ENCODE measurements at regions not wholly inside any gene's neighbourhood (a gene's known extent, or its start where the extent isn't known, plus 50 kb on each side); places are given as distances from the start of the nearest gene placed in this dataset.

DNA sequence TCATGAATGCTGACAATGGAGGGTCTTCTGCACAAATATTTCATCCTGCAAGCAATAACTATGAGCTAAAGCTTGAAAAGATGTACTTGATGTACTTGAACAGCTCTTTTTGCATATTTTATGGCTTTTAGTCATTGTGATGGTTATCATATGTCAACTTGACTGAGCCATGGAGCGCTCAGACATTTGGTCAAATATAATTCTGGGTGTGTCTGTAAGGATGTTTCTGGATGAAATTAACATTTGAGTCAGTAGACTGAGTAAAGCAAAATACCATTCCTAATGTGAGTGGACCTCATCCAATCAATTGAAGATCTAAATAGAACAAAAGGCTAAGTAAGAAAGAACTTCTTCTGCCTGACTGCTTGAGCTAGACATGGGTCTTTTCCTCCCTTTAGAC, 509.0 kb downstream of the BCL11A start:
- DNase-seq, result no peak

DNA sequence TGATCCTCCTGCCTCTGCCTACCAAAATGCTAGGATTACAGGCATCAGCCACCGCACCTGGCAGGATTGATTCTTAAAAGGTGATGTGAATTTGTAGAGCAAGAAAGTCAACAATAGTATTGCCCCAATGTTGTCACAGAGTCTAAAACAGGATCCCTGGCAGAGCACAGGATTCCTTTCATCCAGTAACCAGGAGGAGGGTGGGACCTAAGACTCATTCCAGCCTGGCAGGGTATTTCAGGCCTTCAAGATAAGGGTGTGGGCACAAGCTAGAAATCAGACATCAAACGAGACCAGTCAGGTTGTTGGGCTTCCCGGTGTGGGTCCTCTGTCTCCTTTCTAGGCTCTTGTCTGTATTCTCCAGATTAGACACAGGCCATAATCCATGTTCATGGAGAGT, 511.4 kb downstream of the BCL11A start:
- DNase-seq, result no peak

DNA sequence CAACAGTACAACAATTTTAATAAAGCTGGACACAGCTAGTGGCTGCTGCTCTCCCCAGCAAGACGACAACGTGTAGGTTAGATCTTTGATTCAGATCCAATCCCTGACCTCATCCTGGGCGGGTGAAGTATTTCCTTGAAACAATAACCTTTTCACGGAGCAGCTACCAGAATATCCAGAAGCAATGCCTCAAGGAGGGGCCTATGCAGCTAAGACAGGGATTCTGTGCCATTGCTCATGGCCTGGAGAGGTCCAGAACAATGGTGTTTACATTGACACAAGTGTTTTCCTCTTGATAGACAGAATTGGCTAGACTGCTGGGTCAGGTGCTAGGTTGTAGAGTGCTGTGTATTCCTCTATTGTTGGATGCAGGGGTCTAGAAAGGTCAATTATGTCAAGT, 520.1 kb downstream of the BCL11A start:
- DNase-seq, result peak; percentile 16

DNA sequence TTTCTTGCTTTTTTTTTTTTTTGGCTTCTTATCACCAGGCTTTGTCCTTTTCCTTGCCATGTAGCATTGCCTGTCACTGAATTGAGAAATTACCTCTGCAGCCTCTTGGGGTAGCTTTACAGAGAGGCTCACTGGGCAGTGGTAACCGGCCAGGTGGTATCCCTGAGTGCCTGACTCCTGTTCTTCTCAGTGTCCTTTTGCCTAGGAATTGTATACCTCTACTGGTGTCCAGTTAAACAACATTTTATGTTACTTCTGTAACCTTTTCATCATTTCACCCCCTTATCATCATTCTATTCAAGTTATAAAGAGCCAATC, 523.9 kb downstream of the BCL11A start:
- no peak for DNase-seq

DNA sequence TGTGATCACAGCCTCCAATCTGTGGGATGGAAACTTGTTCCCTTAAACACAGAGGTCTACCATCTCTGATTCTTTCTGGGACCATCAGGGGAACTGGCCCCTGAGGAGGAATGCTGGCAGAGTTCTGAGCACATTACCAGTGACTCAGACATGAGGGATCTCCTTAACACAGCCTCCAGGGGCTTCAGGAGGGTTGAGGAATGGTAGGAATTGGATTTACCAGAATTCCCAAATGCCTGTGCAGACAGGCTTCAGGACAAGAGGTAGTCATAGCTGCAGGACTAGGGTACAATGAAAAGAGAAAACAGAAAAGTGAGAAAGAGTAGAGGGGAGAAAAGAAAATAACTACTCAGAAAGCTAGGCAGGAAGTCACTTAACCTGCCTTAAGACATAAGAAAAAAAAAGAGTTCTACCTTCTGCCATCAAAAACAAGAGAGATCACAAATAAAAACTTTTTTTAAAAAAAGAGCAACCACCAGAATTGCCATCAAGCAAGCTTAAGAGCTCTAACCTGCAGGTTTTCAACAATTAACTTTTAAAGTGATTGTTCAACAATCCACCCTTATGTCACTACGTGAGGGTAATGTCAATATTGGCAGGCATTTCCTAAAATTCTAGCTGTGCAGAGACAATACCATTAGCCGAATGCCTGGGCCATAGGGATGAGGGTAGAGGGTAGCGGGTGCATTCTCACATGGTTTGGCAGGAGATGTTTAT, 524.4 kb downstream of the BCL11A start:
- no peak for DNase-seq

DNA sequence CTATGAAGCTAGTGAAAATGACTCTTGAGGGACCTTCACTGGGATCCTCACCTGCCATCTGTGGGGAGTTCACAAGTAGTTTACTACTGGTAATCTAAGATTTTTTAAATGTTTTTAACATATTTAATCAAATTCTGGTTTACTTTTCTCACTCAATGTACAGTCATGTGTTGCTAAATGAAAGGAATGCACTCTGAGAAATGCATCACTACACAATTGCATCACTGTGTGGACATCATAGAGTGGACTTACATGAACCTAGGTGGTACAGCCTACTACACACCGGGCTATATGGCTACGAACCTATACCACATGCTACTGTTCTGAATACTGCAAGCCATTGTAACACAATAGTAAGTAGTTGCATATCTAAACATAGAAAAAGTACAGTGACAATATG, 528.0 kb downstream of the BCL11A start:
- no peak for DNase-seq

DNA sequence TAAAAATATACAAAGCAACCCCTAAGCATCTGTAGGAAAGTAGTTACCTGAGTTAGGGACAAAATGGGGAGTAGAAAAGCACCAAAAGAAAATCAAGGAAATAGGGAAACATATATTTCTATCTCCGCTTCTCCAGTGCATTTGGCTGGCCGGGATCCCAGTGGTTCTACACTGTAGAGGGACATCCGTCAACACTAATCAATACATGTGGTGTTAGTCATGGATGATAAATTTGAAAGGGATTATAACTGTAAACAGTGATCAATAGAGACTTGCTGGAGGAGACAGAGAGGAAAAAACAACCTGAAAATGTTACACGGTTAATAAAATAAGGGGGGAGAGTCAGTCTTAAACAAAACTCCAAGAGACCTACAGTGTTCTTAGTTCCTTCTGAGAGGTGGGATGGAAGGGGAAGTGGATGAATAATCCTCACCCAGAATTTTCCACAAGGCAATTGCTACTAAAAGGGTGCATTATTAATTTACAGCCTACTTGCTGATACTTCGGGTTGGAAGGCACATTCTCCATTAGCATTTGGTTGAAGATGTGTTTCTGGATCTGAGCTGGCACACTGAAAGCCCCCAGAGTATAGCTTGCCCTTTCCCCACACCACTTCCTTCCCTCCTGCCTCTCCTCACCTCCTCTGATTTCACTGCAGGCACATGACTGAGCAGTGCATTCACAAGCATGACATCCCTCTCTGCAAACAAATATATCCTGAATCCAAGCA, 530.0 kb downstream of the BCL11A start:
- no peak for DNase-seq

DNA sequence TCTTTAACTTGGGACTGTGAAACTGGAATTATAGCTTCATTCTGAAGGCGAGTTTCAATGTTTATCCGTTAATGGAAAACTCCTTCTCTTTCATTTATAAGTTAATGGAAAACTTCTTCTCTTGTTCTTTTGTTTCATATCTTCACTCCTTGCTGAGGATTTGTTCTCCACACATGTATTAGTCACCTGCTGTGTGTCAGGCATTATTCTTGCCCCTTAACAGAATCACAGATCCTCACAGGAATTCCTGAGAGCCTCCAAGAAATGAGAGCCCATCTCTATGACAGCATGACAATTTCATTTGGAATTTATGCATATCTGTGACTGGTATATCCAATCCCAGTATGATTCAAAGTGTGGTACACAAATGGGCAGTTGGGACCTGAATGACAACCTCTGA, 545.8 kb downstream of the BCL11A start:
- DNase-seq, result no peak

DNA sequence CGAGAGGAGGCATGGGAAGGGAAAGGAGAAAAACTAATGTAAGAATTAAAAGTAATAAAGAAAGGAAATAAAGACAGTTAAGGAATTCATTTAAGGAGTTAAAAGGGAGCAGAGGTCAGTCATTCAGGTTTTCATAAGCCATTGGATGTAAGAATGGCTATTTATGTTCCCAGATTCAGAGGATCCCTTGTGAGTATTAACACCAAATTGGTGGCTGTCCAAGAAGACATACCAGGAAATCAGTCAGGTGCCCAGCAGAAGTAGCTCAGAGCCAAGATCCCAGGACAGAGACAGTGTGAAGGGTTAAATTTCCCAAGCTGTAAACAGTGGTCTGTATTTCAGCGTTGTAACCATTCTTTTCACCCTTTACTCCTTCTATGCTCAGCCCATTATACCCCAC, 550.4 kb downstream of the BCL11A start:
- DNase-seq, result no peak

DNA sequence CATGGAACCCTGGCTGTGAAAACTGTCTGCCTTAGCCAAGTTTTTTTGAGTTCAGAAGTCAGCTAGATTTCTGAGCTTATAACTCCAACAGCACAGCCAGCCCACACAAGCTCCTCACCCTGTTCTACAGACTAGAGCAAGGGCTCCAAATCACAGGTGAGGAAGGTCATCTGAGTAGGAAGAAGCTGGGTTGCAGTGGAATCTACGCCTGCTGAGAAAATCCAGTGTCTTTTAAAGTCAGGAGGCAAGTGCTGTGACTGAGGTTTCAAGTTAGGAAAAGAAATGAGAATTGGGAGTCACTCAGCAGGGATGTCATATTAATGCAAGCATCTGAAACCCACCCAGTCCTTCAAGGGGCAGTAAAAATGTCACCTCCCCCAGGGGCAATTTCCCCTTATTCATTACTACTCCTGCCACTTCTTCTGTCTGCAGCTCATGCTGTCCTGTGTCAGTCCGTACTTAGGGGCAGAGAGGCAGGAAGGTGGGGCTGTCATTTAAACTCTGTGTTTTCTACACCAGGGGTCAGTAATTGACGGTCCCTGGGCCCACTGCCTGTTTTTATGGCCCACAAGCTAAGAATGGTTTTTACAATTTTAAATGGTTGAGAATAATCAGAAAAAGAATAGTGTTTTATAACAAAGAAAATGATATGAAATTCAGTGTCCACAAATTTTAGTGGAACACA, 551.1 kb downstream of the BCL11A start:
- no peak for DNase-seq

DNA sequence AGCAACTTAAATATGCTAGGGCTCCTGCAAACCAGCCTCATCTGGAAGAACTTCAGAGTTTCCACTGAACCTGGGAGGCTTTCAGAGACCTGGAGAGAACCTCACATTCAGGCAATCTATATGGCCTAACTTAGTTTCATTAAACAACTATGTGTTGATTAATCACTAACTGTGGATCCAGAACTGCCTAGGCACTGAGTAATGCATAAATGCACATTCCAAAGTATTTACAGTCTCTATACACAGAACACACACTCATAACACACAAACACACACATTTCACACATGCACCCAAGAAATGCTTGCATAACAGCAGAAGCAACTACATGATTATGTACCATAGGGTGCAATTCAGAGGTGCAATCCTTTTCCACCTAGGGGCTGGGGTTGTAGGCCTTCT, 552.8 kb downstream of the BCL11A start:
- DNase-seq, result no peak

DNA sequence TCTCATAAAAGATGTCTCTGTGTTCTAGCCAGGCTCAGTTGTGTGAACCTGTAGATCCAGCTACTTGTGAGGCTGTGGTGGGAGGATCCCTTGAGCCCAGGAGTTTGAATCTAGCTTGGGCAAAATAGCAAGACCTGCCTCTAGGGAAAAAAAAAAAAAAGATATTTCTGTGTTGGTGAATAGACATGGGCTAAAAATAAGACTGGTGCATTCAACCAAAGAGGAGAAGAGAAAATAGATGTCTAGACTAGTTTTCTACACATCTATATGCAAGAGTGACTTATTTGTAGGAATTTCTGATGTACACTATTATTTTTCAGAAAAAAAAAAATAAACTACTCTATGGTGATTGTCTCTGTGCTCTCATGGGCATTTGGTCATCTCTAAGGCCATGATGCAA, 555.1 kb downstream of the BCL11A start:
- DNase-seq, result no peak

DNA sequence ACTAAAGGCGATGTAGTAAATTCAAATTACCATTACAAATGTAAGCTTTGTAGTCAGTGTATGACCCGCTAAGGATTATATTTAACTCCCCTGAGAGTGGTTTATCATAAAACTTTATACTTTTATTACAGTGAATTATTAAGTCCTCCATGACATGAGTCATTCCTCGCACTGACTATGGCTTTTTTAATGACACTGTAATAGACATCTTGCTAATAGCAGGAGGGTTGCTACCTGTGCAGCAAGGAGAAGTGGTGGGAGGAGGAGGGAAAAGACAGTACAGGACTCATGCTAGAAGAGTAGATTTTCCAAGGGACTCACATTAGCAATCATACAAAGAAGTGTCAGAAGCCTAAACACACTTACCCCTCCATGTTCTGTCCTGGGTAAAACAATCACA, 556.1 kb downstream of the BCL11A start:
- DNase-seq, result no peak

DNA sequence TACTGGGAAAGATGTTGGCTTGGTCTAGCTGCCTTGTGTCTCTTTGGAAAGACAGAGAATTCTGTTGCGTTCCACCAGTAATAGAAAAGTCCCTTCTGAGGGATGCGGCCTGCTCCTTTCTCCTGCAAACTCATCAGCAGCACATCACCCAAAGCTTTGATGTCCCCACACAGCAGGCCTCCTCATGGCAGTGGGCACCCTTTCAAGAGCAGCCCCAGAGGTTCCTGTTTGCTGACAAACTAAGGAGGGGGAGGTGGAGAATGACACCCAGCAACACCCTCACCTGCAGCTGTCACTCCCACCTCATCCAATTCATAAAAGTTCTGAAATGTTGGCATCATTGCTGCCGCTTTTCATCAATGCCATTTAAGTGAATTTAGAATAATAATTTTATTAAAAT, 556.6 kb downstream of the BCL11A start:
- no peak for DNase-seq

DNA sequence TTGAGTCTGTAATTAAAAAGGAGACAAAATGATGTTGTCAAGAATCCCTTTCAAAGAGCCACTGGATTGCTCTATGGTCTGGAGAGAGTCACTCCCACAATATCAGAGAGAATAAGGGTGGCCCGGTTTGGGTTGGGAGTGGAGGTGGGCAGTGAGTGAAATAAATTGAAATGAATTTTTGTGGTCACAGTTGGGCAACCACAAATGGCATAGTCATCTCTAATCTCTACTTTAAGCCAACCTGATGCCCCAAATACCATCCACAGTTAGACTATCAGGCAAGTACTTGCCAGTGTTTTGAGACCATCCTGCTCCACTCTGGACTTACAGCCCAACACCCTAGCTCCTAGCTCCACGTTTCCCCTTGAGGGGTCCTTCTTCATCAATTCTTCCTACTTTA, 559.7 kb downstream of the BCL11A start:
- DNase-seq, result no peak

DNA sequence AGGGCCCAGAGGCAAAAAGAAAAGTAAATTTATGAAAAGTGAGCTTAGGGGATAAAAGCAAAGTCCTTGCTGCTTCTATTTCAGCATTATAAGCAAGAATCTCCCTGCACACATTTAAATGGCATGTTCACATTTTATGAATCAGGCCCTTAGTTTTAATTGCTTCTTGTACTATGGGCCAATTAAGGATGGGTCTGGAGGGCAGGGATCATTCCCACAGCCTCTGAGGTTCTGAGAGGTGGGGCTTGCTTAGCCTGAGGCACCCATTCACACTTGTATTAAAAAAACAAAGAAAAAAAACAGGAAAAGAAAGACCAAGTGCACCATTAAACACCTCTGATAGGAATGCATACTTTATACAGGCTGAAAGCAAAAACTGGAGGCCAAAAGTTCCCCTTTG, 565.1 kb downstream of the BCL11A start:
- DNase-seq, result no peak

DNA sequence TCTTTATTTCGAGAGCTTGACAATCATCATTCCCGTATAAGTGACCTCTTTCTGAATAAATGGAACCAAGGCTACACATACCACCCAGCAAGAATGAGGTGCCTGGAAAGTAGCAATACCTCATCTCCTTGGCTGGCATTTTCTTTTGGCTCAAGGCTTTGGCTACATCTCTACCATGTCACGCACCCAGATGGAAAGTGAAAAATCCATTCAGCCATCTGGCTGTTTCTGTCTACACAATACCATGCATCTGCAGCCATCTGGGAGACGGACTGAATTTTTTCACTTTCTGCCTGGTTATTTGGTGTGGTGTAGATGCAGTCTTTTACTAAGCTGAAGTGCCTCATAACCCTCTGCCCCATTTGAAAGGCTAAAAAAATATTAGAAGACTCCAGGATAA, 566.9 kb downstream of the BCL11A start:
- no peak for DNase-seq

DNA sequence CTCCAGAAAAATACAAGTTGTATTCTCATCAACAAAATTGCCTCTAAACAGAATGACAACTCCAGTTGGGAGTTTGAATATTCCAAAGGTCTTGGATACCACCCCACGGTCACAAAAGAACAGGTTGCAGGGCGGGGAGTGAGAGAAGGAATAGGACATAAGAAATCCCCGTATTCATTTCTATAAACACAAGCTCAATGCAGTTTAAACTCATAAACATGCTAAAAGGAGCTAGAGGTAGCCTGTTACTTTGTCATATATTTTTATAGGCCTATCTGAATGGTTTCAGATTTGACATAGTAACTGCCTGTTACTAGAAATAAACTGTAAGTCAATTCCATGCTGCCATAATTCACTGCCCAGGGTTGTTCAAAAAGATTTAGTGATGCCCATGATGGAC, 567.5 kb downstream of the BCL11A start:
- no peak for DNase-seq

DNA sequence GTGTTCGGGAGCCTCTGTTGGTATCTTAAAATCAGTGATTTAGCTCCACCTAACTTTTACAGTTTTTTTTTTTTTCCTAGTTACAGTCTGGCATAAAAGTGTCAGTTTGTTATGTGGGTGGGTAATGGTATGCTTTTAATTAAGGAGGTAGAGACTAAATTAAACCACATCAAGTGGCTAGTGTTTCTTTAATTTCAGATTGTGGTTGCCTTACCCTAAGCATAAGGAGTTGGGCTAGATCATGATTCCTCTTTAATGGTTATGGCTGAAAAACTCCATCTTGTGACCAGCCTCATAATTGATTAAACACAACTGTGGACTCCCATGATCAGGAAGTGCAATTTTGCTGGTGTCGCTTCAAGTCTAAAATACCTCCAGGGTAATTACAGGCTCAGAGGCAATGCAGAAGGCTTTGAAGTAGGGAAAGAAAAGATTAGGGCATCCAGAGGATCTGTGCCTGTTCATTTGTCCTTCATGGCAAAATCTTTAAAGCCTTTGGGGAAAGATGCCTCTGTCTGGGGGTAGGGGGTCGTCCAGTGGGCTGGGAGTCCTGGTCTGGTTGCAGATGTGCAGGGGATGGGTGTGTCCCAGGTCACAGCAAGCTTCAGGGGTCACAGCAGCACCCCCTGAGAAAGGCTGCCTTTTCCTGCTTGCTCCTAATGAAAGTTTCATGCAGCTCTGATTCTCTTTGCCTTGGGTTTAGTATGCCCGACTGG, 579.2 kb downstream of the BCL11A start:
- no peak for DNase-seq

DNA sequence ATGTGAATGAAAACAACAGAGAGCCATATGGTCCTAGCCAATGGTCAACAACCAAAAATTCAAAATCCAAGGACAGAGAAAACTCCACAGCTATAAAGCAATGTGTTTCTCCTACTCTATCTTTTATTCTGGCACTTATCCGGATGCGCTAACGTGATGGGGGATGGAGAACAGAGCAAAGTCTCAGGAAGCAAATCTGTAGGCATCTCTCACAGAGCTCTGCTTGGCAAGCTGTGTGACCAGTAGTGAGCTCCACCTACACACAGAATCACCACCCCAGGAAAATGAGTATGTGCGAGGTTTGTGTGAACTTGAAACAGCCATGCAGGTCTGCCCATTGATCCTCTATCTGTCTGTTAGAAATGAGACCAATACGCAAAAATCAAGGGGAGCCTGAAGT, 584.3 kb downstream of the BCL11A start:
- DNase-seq, result no peak

DNA sequence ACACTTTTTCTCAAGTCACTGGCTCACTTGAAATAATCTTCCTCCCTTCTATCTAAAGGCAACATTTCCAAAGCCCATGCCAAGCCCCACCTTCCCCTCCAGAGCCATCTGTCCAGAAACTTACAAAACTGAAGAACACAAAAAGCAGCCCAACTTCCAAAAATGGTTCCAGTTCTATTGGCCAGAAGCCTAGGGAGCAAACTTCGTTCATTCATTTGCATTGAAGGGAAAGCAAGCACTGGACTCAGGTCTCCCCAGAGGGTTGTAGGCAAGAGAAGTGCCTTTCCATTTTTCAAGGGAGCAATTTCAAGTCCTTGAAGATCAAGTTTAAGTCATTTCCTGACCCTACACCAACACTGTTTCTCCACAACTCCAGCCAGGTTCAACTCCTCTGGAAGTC, 585.0 kb downstream of the BCL11A start:
- DNase-seq, result no peak

DNA sequence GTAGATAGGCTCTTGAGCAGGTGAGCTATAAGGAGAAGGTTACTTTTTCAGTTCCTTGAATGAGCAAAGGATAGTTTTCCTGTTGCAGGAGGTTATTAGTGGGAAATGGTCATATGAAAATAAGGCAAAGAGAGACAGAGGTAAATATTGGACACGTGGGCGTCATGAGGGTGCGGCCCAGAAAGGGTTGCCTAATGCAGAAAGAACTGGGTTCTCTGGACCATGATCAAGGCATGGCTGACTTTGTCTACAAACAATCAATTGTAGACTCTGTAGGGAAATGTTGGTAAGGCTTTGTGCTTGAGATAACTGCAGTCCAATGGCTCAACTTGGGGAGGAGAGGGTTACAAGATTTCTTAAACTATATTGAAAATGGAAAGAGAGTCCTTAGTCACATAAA, 585.8 kb downstream of the BCL11A start:
- no peak for DNase-seq

DNA sequence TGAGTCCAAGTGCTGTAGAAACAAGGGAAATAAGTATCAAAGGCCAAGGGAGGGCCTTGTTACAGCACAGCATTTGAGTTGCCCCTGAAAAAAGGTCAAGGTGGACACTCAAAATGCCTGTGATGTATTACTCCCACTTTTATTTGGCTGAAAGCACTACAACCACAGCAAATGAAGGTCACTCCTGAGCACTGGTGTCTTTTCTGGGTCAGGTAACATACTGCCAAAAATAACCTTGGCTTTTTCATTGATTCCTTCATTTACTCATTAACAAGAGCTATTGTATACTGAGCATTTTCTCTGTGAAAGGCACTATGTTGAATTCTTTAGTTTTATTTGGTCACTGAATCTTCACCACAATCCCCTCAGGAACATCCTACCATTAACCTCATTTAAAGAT, 590.3 kb downstream of the BCL11A start:
- no peak for DNase-seq

DNA sequence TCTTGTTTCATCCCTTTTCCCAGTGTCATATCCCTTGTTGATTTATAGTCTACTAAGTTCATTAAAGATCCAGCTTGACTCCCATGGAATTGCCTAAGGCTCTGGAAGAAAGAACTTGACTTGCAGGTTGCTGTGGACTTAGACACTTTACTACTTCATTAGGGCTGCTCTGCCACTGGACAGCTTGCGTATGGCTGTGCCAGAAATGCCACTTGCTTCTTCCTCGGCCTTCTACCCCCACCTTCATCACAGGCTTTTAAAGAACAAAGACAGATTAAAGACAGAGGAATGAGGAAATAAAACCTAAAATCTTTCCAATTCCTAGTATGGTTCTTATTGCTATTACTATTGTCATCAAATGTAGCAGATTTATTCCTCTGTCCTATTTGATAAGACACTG, 591.7 kb downstream of the BCL11A start:
- no peak for DNase-seq

All from DMS153 (cell line).